Activated CD4-positive, alpha-beta T cell treated with anti-CD3 and anti-CD28 coated beads for 1 hour (primary cell): ENCODE measurements at regions not wholly inside any gene's neighbourhood (a gene's known extent, or its start where the extent isn't known, plus 50 kb on each side); places are given as distances from the start of the nearest gene placed in this dataset.

Experiments used
- DNase-seq: peaks from one replicate; pipeline ENCODE4 v3.0.0-alpha.2; 2020

- DNase-seq: no peak
These were observed 126.1 kb downstream of the SEC14L1 start for GRCh38 chr17:77266891-77267341.

- no peak for DNase-seq
These were observed 129.2 kb downstream of the SEC14L1 start for GRCh38 chr17:77269696-77270681.

- DNase-seq: no peak
These were observed 130.6 kb downstream of the SEC14L1 start for GRCh38 chr17:77271411-77271810.

- no peak for DNase-seq
These were observed 132.8 kb downstream of the SEC14L1 start for GRCh38 chr17:77273397-77274085.

GRCh38 chr17:77274096-77274845 is 133.5 kb downstream of the SEC14L1 start:
- no peak for DNase-seq

GRCh38 chr17:77279448-77280303 is 138.9 kb downstream of the SEC14L1 start:
- DNase-seq: no peak

GRCh38 chr17:77280304-77281121 is 139.7 kb downstream of the SEC14L1 start:
- no peak for DNase-seq

- DNase-seq: peak; percentile 52
These were observed 140.5 kb downstream of the SEC14L1 start for GRCh38 chr17:77281122-77281903.

- DNase-seq: no peak
These were observed 141.2 kb downstream of the SEC14L1 start for GRCh38 chr17:77281904-77282367.

GRCh38 chr17:77282524-77283515 is 142.1 kb downstream of the SEC14L1 start:
- no peak for DNase-seq

- DNase-seq: no peak
These were observed 143.4 kb downstream of the SEC14L1 start for GRCh38 chr17:77284023-77284617.

GRCh38 chr17:77285594-77286390 is 145.0 kb downstream of the SEC14L1 start:
- no peak for DNase-seq

- no peak for DNase-seq
These were observed 145.5 kb downstream of the SEC14L1 start for GRCh38 chr17:77286391-77286640.

GRCh38 chr17:77286641-77287431 is 146.1 kb downstream of the SEC14L1 start:
- DNase-seq: no peak

- no peak for DNase-seq
These were observed 146.8 kb downstream of the SEC14L1 start for GRCh38 chr17:77287432-77288068.

GRCh38 chr17:77288115-77288619 is 147.4 kb downstream of the SEC14L1 start:
- DNase-seq: no peak
